GM19395 (cell line): ENCODE measurements at regions not wholly inside any gene's neighbourhood (a gene's known extent, or its start where the extent isn't known, plus 50 kb on each side); places are given as distances from the start of the nearest gene placed in this dataset.

ENCODE experiments used
- ATAC-seq: cut with Tn5 transposase; IDR thresholded peaks from one replicate; pipeline ENCODE4 v1.9.1; 2021; ENCODE audit warnings: mild to moderate bottlenecking, moderate library complexity; ENCODE audit not compliant: unreplicated experiment

DNA sequence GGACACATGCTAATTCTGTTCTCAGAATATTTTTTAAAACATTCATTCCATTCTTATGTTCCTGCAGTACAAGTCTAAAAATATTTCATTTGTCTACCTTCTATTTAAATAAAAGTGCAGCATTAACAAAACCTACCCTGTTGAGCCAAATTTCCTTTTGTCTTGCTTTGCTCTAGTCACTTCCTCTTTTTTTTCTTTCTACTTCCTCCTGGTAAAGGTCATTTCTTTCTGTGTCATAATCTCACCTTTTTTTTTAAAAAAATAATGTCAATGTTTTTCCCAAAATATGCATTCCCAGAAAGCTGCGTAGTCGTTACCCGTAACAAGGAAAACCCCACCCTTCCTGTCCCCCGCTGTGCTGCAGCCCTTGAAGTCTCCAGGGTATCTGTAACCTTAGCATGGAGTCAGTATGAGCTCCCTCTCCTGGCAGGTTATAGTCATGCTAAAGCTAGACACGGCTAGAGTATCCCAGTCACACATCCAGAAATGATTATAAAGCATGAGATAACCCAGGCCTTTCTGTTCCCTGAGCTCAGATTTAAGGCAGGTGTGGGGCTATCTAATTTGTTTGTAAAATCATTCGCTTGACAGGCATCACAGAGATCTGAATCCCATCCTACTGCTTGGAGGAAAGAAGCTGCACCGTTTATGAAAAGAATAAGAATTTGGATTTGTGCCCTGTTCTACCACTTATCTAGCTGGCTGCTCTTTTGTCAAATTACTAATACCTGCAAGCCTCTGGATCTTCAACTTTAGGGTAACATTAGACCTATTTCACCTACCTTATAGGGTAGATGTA, 51.1 kb upstream of the EED start:
- peak; percentile 97 for ATAC-seq

DNA sequence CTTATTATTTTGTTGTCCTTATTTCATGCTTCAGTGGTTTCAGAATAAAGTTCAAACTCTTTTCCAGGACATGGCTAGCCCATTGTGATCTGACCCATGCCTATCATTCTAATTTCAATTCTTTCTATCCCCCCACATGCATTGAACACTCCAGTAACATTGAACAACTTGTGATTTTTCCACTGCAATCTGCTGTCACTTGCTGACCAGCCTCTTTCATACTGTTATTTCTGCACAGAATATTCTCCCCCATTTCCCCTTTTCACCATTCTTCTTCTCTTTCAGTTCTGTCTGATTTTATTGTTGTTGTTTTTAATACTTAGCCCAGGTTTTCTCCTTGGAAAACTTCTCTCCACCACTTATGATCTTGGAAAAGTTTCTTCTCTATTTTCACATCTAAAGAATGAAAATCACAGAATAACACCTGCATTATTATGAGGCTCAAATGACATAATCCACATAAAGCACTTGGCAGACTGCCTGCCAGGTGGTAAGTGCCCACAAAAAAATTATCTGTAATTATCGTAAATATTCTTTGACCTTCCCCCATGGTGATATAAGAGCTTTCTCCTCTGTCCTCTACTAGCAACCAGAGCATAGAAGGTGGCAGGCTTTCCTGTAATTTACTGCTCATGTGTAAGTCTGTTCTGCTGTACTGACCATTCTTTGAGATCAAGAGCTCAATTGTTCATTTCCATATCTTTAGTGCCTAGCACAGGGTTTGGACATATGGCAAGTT, 51.9 kb upstream of the EED start:
- peak; percentile 23 for ATAC-seq

DNA sequence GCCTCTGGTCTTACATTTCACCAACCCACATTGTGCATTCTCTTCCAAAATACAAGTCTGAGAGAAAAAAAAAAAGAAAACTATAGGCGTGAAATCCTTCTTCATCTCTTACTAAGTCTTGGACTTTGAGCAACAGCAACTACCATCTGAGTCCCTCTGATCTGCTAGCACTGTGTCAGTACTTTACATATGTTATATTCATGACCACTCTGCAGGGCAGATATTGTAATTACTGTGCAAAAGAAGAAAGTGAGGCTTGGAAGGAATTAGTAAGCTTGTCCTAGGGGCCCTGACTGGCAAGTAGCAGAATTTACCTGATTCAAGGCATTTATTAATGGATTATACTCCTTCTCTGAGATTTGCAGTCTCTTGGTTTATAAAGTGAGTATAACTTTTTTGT, 52.7 kb upstream of the EED start:
- no peak for ATAC-seq

DNA sequence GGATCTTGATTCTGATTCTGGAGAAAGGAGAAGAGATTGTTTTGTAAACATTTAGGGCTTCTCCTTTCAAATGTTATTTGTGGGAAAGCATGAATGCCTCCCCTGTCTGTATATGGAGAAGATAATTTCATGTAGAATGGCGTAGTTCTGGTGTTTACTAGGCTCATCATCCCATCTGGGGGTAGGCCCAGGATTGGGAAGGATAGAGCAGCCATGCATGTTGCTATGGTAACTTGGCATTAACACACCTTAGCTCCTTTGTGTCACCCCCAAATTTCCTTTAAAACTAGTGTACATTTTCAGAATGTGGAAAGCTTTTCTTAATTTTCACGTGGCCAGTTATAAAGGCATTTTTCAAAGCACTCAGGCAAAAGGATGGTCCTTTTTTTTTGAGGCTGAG, 57.5 kb upstream of the EED start:
- no peak for ATAC-seq

DNA sequence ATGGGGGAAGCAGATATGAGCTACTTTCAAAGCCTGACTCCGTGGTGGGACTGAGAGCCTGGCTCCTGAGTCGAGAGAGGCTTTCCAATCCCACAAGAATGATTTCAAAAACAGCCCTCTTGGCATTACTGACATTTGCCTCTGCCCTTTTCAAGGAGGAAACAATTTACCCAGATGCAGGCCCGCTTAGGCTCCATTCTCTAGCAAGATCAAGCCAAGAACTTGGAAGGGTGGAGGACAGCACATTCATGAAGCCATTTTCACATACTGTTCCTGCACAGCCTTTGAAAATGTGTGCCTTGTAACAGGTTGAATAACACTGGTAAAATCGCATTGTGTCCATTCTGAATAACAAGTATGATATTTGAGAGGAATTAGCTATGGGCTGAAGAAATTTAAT, 58.2 kb upstream of the EED start:
- no peak for ATAC-seq

DNA sequence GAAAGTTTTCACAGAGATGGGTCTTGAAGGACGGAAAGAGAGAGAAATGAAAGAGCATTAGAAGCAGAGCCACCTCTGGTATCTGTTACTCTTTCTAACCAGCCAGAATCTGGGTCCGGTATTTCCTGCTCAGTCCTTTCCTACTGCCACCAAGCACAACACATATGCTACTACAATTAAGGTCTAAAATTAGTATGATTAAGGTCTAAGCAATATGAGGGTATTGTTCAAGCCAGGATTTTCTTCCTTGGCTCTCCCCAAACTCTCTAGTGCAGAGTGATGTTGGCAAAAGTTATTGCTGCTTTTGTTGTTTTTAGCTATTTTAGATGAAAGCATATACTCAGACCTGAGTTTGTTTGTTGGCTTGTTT, 59.2 kb upstream of the EED start:
- ATAC-seq = no peak

DNA sequence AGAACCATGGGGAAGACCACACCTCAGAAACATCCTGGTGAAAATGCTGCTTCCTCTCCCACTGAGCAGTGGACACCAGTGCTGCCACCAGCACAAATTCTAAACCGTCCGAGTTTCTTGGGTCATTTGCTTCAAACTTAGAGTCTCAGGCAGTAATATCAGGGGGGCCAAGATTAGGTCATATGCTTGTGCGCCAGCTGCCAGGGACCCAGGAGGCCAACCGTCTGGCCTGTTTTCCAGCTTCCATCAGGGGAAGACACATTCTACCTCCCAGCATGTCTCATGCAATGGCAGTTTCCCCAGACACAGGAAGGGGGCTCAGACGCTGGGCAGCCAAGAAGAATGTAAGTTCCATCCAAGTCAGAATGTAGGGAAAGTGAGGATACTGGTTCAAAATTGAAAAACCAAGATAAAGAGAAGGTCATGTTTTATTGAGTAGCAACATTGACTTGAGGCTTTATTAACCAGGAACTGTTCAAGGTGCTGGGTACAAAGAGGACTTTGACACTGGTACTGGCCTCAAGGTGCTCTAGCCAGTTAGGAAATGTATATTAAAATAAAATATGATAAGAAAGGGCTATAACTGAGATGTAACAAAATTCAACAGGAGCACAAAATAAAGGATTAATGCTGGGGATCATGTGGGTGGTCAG, 59.7 kb upstream of the EED start:
- no peak for ATAC-seq

DNA sequence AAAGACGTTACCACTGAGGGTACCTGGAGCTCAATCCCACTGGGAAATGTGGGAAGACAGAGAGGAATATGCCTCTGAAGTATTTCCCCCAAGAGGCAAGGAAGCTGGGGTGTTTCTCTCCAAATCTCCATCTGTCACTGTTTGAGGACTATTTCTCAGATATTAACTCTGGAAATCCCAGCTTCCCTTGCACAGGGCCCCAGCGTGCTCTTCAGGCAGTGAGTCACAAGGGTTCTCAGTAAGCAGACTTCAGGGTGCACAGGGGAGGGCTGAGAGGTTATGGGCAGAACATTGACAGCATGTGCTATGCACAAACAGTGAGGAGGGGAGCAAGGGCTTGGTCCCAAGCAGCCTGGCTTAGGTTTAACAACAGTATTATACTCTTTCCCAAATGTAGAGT, 60.9 kb upstream of the EED start:
- ATAC-seq = no peak

DNA sequence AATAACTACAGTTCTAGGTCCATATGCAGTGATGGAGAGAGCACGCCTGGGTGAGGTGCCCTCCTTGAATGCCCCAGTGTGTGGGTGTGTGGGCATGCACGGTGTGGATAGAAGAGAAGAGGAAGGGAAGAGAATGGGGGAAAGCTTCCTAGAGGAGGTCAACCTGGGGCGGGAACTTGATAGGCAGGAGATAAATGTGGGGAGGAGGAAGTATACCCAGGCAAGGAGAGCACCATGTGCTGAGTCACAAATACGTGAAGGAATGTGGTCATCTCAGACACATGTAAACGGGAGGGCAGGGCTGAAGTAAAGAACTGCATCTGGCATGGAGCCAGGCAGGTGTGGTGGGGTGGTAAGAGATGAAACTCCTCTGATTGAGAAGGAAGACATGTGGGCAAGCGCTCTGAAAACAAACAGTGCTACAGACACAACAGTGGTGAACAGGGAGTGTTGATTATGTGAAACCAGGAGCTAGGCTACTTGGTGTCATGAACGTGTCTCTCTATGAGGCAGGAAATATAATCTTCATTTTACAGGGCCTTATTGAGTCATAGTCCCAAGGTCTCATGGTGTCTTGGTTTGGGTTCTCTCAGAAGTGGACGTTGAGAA, 61.5 kb upstream of the EED start:
- peak; percentile 84 for ATAC-seq

DNA sequence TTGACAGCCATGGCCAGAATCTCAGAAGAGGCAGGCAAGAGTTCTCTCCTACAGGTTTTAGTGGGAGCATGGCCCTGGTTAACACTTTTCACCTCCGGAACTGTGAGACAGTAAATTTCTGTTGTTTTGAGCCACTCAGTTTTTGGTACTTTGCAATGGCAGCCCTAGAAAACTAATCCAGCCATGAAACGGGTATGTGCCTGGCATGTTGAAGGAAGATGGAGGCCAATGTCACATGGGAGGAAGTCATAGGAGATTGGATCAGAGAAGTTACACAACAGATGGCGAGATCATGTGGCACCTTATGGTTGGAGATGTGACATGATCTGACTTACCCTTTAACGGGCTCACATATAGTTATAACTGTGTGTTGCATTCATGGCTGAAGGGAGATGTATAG, 63.2 kb upstream of the EED start:
- no peak for ATAC-seq

DNA sequence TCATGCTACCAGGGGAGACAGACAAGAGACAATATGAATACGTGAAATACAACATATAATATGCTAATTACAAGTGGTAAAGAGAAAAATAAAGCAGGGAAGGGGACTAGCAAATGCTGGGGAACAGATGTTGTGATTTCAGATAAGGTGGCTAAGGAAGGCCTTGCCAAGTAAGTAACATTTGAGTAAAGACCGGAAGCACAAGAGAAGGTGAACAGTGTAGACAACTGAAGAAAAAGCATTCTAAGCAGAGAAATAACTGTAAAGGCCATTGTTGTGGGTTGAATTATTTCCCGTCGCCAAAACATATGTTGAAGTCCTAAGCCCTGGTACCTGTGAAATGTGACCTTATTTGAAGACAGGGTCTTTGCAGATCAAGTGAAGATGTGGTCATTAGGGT, 63.7 kb upstream of the EED start:
- no peak for ATAC-seq

DNA sequence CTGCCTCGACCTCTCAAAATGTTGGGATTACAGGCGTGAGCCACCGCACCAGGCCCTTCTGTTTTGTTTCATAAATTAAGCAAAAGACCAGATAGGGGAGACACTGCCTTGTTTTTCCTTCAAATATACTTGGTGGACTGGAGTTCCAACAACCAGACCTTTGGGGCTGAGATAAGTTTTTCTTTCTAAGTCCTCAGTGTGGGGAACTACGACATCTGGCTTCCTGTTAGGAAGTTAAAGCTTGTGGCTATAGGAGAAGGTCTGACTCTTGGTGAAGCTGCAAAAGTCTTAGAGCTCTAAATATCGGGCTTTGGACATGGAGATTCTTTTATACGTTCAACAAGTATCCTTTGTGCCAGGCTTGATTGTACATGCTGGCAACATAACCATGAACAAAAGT, 64.1 kb upstream of the EED start:
- ATAC-seq = no peak

DNA sequence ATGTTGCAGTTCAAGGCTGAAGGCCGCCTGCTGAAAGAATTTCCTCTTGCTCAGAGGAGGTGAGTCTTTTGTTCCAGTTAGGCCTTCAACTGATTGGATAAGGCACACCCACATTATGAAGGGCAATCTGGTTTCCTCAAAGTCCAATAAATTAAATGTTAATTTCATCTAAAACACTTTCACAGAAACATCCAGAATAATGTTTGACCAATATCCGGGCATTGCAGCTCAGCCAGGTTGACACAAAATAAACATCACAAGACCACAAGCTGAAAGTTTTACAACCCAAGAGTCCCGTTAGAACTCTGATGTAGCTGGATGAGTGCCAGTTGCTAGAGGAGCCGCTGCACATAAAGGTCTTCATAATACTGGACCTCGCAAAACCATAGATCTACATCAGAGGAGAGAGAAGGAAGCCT, 64.9 kb upstream of the EED start:
- ATAC-seq = no peak

DNA sequence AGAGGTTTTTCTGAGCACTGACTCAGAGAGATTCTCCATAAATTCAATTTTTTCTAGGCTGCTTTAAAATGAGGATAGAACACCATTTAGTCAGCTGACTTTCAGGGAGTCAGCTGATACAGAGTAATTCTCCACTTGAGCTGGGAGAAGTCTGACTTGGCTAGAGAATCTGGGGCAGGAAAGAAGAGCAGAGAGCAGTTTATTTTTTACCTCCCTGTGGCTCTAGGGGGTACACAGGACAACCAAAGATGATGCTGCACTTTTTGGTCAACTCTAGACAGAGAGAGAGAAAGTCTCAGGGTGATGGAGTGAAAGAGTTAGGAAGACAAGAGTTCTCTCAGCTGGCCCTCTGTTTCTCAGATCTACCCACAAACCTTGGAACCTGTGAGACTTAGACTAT, 67.3 kb upstream of the EED start:
- ATAC-seq = no peak

DNA sequence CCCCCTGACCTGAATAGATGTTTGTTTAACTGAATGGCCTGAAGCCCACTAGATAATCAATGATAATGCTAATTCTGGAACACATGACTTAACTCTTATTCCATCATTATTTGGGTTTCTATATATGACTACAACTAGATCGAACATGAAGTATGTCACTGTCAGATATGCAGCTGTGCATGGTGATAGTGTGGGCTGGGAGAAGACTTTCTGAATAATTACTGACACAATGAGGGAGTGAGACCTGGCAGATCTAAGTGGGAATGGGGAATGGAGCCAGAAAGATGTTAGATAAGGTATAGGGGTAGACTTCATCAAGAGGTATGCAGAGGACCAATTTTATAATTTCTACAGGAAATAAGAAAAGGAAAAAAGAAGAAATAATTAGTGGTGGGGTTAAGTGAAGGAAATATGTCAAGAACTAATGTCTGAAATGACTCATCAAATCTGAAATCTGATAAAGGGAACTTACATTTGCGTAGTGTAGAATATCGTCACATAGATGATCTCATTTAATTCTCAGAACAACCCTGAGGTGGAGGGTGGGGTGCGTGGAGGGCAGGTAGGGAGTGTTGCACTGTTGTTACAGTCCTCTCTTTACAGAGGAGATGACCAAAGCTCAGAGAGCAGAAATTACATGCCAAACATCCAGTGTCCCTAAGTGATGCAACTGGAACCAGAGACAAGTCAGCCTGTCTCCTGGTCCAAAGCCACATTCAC, 68.2 kb upstream of the EED start:
- ATAC-seq = peak; percentile 84

DNA sequence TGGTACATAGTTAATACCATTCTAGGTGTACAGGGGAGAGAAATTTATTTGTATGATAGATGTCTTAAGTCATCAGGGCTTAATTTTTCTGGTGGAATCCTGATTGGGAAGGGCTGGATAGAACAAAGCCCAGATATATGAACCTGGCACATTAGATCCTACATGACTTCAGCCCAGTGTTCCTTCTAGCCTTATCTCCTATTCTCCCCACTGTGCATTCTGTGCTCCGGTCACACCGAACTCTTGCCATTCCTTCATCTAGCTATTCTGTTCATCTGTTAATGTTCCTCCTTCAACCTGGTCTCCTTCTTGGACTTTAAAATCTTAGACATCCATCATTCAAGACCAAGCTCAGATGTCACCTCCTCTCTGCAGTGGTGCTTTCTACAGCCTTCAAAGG, 68.9 kb upstream of the EED start:
- ATAC-seq = no peak

DNA sequence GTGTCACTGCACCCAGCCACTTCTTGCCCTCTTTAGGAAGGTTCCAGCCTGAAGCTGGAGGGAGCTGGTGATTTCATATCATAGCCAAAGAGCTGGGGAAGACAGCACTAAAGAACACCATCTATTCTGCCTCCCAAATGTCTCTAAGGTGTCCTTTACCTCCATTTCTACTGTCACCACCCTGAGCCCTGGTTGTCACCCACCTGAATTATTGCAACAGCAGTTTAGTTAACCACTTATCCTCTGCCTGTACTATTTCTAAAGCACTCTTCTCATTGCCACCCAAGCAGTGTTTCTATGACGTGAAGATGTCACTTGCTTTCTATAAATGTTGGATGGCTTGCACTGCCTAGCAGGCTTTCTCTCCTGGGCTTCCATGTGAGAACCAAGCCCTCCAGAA, 69.4 kb upstream of the EED start:
- ATAC-seq = no peak

DNA sequence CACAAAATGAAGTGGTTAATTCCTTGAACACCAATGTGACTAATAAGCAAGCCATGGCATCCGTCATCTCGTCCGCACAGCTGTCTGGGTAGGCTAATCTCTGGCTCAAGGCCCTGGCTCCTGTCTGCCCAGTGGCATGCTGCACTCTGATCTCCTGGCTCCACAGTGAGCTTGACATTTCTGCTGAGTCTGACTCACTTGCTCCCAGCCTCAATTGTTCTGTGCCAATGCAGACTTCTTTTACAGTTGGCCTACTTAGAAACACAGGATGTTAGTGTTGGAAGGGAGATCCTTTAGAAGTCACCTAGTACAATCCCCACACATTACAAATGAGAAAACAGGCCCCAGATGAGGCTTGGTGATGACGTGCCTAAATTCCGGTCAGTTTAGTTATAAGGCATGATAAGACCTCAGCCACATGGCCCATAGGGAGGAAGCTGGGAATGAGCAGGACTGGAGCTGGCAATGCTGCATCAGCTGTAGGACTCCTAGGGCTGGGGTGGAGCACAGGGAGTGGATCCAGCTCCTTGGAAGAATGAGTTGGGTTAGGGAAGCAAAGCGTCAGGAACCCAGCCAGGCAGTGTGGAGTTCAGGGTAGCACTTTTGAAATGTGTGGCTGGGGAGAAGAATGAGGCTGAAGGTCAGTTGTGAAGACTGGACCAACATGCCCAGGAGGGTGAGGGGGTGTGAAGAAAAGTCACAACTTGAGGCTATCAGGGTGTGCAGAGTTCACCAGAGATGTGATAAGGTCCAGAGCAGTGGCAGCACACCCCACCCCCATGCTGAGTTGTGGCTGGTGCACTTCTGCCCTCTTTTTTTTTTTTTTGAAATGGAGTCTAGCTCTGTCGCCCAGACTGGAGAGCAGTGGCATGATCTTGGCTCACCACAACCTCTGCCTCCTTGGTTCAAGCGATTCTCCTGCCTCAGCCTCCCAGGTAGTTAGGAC, 70.2 kb upstream of the EED start:
- ATAC-seq = no peak

DNA sequence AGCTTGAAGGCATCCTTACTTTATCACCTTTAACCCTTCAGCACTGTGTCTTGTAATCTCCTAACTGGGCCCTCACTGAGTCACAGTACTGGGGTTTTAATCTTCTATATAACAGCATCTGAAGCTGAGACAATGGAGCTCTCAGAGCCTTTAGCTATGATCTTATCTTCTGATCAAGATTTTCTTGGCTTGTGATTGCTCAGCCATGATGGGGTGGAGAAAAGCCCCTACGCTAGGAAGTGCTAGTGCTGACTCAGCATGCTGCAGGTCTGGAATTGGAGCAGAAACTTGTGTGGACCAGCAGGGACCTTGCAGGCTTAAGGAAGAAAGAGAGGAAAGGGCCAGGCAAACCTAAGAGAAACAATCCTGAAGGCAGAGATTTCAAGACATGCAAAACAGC, 71.7 kb upstream of the EED start:
- ATAC-seq = no peak

DNA sequence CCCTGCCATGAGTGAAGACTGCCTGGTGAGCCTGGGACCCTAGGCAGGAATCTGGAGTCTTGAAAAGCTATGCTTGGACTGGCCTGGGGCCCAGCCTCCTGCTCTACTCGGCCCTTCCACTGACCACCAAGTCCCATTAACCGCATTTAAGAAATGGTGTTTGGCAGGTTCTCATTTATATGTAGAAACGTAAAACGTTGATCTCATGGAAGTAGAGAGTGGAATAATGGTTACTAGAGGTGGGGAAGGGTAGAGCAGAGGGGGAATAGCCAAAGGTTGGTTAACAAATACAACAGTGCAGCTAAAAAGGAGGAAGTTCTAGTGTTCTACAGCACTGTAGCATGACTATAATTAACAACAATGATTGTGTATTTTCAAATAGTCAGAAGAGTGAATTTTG, 72.9 kb upstream of the EED start:
- ATAC-seq = no peak
